Omental fat pad (tissue), 3 donors: ENCODE measurements at regions not wholly inside any gene's neighbourhood (a gene's known extent, or its start where the extent isn't known, plus 50 kb on each side); places are given as distances from the start of the nearest gene placed in this dataset.

Source experiments
- ATAC-seq: fragments of 150-250 bp; one replicate; pipeline ENCODE4 v1.9.1; 2016; ENCODE audit warnings: mild to moderate bottlenecking, moderate library complexity; ENCODE audit not compliant: low FRiP score
- DNase-seq: peaks from one replicate; pipeline ENCODE4 v3.0.0-alpha.2; 2019; ENCODE audit warnings: low spot score
- CTCF ChIP-seq, 3 donors: fragments of 450-650 bp; IDR thresholded peaks; one replicate each; pipeline ENCODE4 v1.5.1; 2016 to 2017; ENCODE audit warnings: antibody characterized with exemption in 3 of 3, mild to moderate bottlenecking in 3 of 3, moderate library complexity in 2 of 3

GRCh38 chr10:112026438-112026837 lies 157.1 kb downstream of the GPAM start:
- no peak for TF ChIP-seq CTCF (IDR thresholded peaks at IDR 0.05)
- ATAC-seq (no peak), DNase-seq (no peak)

- ATAC-seq (no peak), DNase-seq (no peak)
- TF ChIP-seq CTCF (IDR thresholded peaks at IDR 0.05), result no peak
Observed at GRCh38 chr10:112027731-112028280, 155.8 kb downstream of the GPAM start.

- no peak for TF ChIP-seq CTCF (IDR thresholded peaks at IDR 0.05)
Observed at GRCh38 chr10:112030431-112030830, 153.1 kb downstream of the GPAM start.

GRCh38 chr10:112039823-112040222 lies 143.7 kb downstream of the GPAM start:
- no peak for TF ChIP-seq CTCF (IDR thresholded peaks at IDR 0.05)
- no peak for ATAC-seq
- DNase-seq, result no peak

More at GRCh38 chr10:112030431-112030830, 153.1 kb downstream of the GPAM start:
- DNase-seq (no peak), ATAC-seq (no peak)

GRCh38 chr10:112040696-112041095 lies 142.9 kb downstream of the GPAM start:
- ATAC-seq (no peak), DNase-seq (no peak)
- TF ChIP-seq CTCF (IDR thresholded peaks at IDR 0.05), result no peak

GRCh38 chr10:112045938-112046337 lies 137.6 kb downstream of the GPAM start:
- no peak for TF ChIP-seq CTCF (IDR thresholded peaks at IDR 0.05)
- ATAC-seq (no peak), DNase-seq (no peak)

GRCh38 chr10:112047674-112048073 lies 135.9 kb downstream of the GPAM start:
- ATAC-seq (no peak), DNase-seq (no peak)
- no peak for TF ChIP-seq CTCF (IDR thresholded peaks at IDR 0.05)
